Activated T-helper 2 cell treated with anti-CD3 and anti-CD28 coated beads, Interferon-gamma antibody, Interleukin-2, Interleukin-4, amounts not matched to agents 10 μg/mL and 5 μg/mL and 100 μg/mL, durations not matched to agents 14 hours and 24 hours and 36 hours (primary cell): ENCODE measurements at regions not wholly inside any gene's neighbourhood (a gene's known extent, or its start where the extent isn't known, plus 50 kb on each side); places are given as distances from the start of the nearest gene placed in this dataset.

ENCODE experiments used
- DNase-seq: peaks from one replicate; pipeline ENCODE4 v3.0.0; 2021; ENCODE audit warnings: low spot score
- H3K27ac Mint-ChIP-seq: one replicate; pipeline ENCODE4 v1.8.0; 2021; ENCODE audit warnings: mixed read lengths
- H3K27me3 Mint-ChIP-seq: one replicate; pipeline ENCODE4 v1.8.0; 2021; ENCODE audit warnings: low read depth, mixed read lengths
- H3K36me3 Mint-ChIP-seq: one replicate; pipeline ENCODE4 v1.8.0; 2021; ENCODE audit warnings: low read depth, mixed read lengths
- H3K4me1 Mint-ChIP-seq: one replicate; pipeline ENCODE4 v1.8.0; 2021; ENCODE audit warnings: low read depth, mixed read lengths
- H3K4me3 Mint-ChIP-seq: one replicate; pipeline ENCODE4 v1.8.0; 2021; ENCODE audit warnings: low read depth, mild to moderate bottlenecking, moderate library complexity, mixed read lengths
- H3K9me3 Mint-ChIP-seq: one replicate; pipeline ENCODE4 v1.8.0; 2021; ENCODE audit warnings: mixed read lengths
- intact Hi-C: fragments of 100-400 bp; cut with micrococcal nuclease; formaldehyde crosslinking; loops from one replicate; pipeline ENCODE4 v1.15.1; 2023

GRCh38 chr2:23322567-23323197 lies 62.3 kb upstream of the KLHL29 start:
- H3K4me1 Mint-ChIP-seq = no peaks in the 10 kb centered on the region
- H3K36me3 Mint-ChIP-seq = no peaks in the 10 kb centered on the region
- H3K27me3 Mint-ChIP-seq = peaks cover 23% of the 10 kb centered on the region
- no peak overlapping the region for H3K27ac Mint-ChIP-seq
- intact Hi-C loops = no loop called here
- no peak for DNase-seq
- H3K4me3 Mint-ChIP-seq = no peak overlapping the region
- no peaks in the 10 kb centered on the region for H3K9me3 Mint-ChIP-seq

GRCh38 chr2:23323198-23323916 lies 61.6 kb upstream of the KLHL29 start:
- H3K4me1 Mint-ChIP-seq = no peaks in the 10 kb centered on the region
- no peaks in the 10 kb centered on the region for H3K36me3 Mint-ChIP-seq
- intact Hi-C loops = no loop called here
- H3K27ac Mint-ChIP-seq = no peak overlapping the region
- no peaks in the 10 kb centered on the region for H3K9me3 Mint-ChIP-seq
- no peak overlapping the region for H3K4me3 Mint-ChIP-seq
- H3K27me3 Mint-ChIP-seq = peaks cover 23% of the 10 kb centered on the region
- DNase-seq = no peak

DNA sequence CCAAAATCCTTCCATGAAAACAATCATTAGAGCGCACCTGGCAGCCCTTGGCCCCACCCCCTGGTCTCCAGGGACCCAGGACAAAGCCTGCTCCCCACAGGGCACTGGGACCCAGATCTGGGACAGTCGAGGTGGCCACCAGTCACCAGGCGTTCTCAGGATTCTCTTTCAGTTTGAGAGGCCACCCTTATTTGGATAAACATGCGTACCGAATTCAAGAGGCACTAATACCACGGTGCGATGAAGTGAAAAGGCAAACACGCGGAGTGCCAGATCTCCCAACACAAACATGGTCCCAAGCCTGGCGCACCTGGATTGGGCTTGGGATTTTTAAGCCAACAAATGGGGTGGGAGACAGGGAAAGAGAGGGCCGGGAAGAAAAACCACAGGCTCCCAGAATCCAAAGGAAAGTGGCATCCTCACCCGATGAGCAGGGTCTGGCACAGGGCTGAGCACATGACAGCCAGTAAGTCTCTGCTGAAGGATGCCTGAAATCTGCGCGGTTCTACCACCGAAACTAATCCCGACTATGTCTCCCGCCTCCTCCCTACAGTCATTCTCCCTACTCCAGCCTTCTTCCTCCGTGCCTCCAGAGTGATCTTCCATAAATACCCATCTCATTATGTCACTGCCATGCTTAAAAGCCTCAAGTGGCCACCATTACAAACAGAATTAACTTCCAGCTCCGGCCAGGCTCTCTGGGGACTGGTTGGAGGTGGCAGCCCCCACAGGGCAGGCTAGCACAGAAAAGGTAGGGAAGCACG lies 60.9 kb upstream of the KLHL29 start:
- Mint-ChIP-seq H3K36me3 (no peaks in the 10 kb centered on the region), H3K9me3 (no peaks in the 10 kb centered on the region), H3K27ac (no peak overlapping the region), H3K27me3 (peaks cover 17% of the 10 kb centered on the region), H3K4me1 (no peaks in the 10 kb centered on the region), H3K4me3 (no peak overlapping the region)
- intact Hi-C loops = no loop called here
- DNase-seq = no peak

- no peaks in the 10 kb centered on the region for H3K36me3 Mint-ChIP-seq
- no peaks in the 10 kb centered on the region for H3K9me3 Mint-ChIP-seq
- H3K4me3 Mint-ChIP-seq = no peak overlapping the region
- H3K27ac Mint-ChIP-seq = no peak overlapping the region
- DNase-seq = no peak
- H3K4me1 Mint-ChIP-seq = no peaks in the 10 kb centered on the region
- peaks cover 4% of the 10 kb centered on the region for H3K27me3 Mint-ChIP-seq
- intact Hi-C loops = no loop called here
Measured at GRCh38 chr2:23326330-23326729, 58.6 kb upstream of the KLHL29 start.

DNA sequence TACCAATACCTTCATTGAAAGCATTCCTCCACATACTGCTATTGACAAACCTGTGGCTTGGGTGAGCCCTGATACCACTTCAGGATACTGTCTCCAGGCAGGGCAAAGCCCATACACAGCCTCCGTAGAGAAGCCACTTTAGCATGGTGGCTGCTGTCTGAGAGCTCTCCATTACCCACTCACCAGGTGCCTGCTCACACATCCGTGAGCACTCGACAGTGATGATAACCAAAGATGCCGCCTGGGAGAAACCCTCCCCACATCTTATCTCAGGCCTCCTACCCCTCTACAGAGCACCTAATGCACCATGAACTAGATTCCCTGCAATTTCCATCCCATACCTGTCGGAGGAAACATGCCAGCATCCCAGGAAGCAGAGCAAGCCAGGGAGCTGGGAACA lies 57.6 kb upstream of the KLHL29 start:
- no peaks in the 10 kb centered on the region for H3K27me3 Mint-ChIP-seq
- H3K9me3 Mint-ChIP-seq = no peaks in the 10 kb centered on the region
- no peaks in the 10 kb centered on the region for H3K36me3 Mint-ChIP-seq
- DNase-seq = no peak
- intact Hi-C loops = no loop called here
- no peaks in the 10 kb centered on the region for H3K4me1 Mint-ChIP-seq
- no peak overlapping the region for H3K4me3 Mint-ChIP-seq
- H3K27ac Mint-ChIP-seq = no peak overlapping the region

- Mint-ChIP-seq H3K36me3 (no peaks in the 10 kb centered on the region), H3K4me3 (no peak overlapping the region), H3K27me3 (no peaks in the 10 kb centered on the region), H3K27ac (no peak overlapping the region), H3K9me3 (no peaks in the 10 kb centered on the region), H3K4me1 (no peaks in the 10 kb centered on the region)
- no peak for DNase-seq
- intact Hi-C loops = no loop called here
Measured at GRCh38 chr2:23327887-23328286, 57.1 kb upstream of the KLHL29 start.

GRCh38 chr2:23330214-23330613 lies 54.8 kb upstream of the KLHL29 start:
- intact Hi-C loops = no loop called here
- no peaks in the 10 kb centered on the region for H3K4me1 Mint-ChIP-seq

More at GRCh38 chr2:23330214-23330613, 54.8 kb upstream of the KLHL29 start:
- peaks cover 1% of the 10 kb centered on the region for H3K27me3 Mint-ChIP-seq
- H3K36me3 Mint-ChIP-seq = no peaks in the 10 kb centered on the region
- H3K4me3 Mint-ChIP-seq = no peak overlapping the region
- no peaks in the 10 kb centered on the region for H3K9me3 Mint-ChIP-seq
- DNase-seq = no peak
- H3K27ac Mint-ChIP-seq = no peak overlapping the region
